ENCODE measurements at regions not wholly inside any gene's neighbourhood (a gene's known extent, or its start where the extent isn't known, plus 50 kb on each side); places are given as distances from the start of the nearest gene placed in this dataset.

- TF ChIP-seq ARID3A (IDR thresholded peaks at IDR 0.05; ENCODE audit: borderline replicate concordance, low read depth, low read length) (no peak), TBL1XR1 (IDR thresholded peaks at IDR 0.05; ENCODE audit: low read length in 2 of 2) (no peak), ARID4B (CRISPR knock-in tag; IDR thresholded peaks at IDR 0.05) (no peak)
Measured at GRCh38 chr5:180421672-180422071, 68.5 kb upstream of the GFPT2 start (continued).

- Histone ChIP-seq H2AFZ (ENCODE audit: low read depth, low read length) (no peak overlapping the region), H4K20me1 (replicated peaks; ENCODE audit: control insufficient read depth, insufficient read depth, low read length) (no peaks in the 10 kb centered on the region), H3K36me3 (ENCODE audit: control insufficient read depth, insufficient read depth, low read length) (no peaks in the 10 kb centered on the region), H3K9me1 (ENCODE audit: control insufficient read depth, insufficient read depth, low read length) (no peaks in the 10 kb centered on the region), H3K9me3 (replicated peaks; ENCODE audit: control insufficient read depth, insufficient read depth, low read depth, low read length) (no peaks in the 10 kb centered on the region), H3K27ac (ENCODE audit: extremely low read depth, low read depth, low read length) (no peak overlapping the region), H3K4me3 (no peak overlapping the region), H3K9ac (ENCODE audit: insufficient read depth in 1 of 2, low read depth in 2 of 2, low read length in 2 of 2) (no peak overlapping the region), H3K79me2 (ENCODE audit: control insufficient read depth, insufficient read depth, low read length) (no peaks in the 10 kb centered on the region), H3K27me3 (ENCODE audit: control insufficient read depth in 2 of 2, insufficient read depth in 2 of 2, low read length in 2 of 2) (peaks cover 0 to 14% of the 10 kb centered on the region in 2 experiments; a peak in 2 of 5 replicates), H3K4me1 (replicated peaks in 1 of 2; ENCODE audit: control insufficient read depth in 2 of 2, insufficient read depth in 2 of 2, low read length in 2 of 2) (no peaks in the 10 kb centered on the region), H3K4me2 (ENCODE audit: insufficient read depth, low read length) (no peak overlapping the region)
- WGBS (ENCODE audit: insufficient coverage, low coverage, missing lambda C conversion rate) = 0% methylated on average over 2 of the region's 2 CpGs
- TF ChIP-seq ASH1L (IDR thresholded peaks at IDR 0.05; ENCODE audit: borderline replicate concordance, low read depth, partially characterized antibody) (no peak), GTF3C2 (IDR thresholded peaks at IDR 0.05; ENCODE audit: borderline replicate concordance, extremely low read depth, insufficient read length) (no peak), ZNF766 (CRISPR knock-in tag; conservative IDR thresholded peaks at IDR 0.05) (no peak), TEAD4 (IDR thresholded peaks at IDR 0.05; ENCODE audit: low read length) (no peak), TEAD4 (CRISPR knock-in tag; IDR thresholded peaks at IDR 0.05; ENCODE audit: borderline replicate concordance) (no peak), HMG20A (CRISPR knock-in tag; conservative IDR thresholded peaks at IDR 0.05) (no peak), COPS2 (conservative IDR thresholded peaks at IDR 0.05) (no peak), SMARCA4 (IDR thresholded peaks at IDR 0.05) (no peak)
- CTCF ChIA-PET (ENCODE audit: low intra/inter-chr PET ratio) = no interaction called here
- intact Hi-C loops (cut with micrococcal nuclease) = no loop called here
- FAIRE-seq (no peak), ATAC-seq (no peak), DNase-seq (ENCODE audit: extremely low read depth in 1 of 4, low spot score in 3 of 4) (no peak)
- no TSS peak for BruUV-seq (replicated peaks)
- POLR2A ChIA-PET = no interaction called here
- in situ Hi-C loops (cut with MboI) = no loop called here
Measured at GRCh38 chr5:180423133-180423532, 70.0 kb upstream of the GFPT2 start.
